Right cardiac atrium (tissue), 5 donors: ENCODE measurements at regions not wholly inside any gene's neighbourhood (a gene's known extent, or its start where the extent isn't known, plus 50 kb on each side); places are given as distances from the start of the nearest gene placed in this dataset.

Experiments used
- ATAC-seq, 2 donors: fragments of 200-7000 bp; cut with Tn5 transposase; one replicate each; pipeline versions ENCODE4 v1.8.0 to v1.9.1; 2020; ENCODE audit warnings: moderate library complexity in 2 of 2, mild to moderate bottlenecking in 1 of 2
- DNase-seq, 3 donors: peaks; one replicate each; pipeline ENCODE4 v3.0.0-alpha.2; 2020
- H3K27ac ChIP-seq: one replicate; pipeline ENCODE4 v1.5.1; 2013; ENCODE audit warnings: mild to moderate bottlenecking, low read length, control low read depth, moderate library complexity
- H3K27me3 ChIP-seq: one replicate; pipeline ENCODE4 v1.6.1; 2013; ENCODE audit not compliant: control insufficient read depth, insufficient read depth
- H3K4me1 ChIP-seq: one replicate; pipeline ENCODE4 v1.6.1; 2013; ENCODE audit warnings: low read length; ENCODE audit not compliant: control insufficient read depth, insufficient read depth
- H3K4me3 ChIP-seq: one replicate; pipeline ENCODE4 v1.5.1; 2013; ENCODE audit warnings: low read length, control low read depth
- H3K9me3 ChIP-seq: one replicate; pipeline ENCODE4 v1.6.1; 2013; ENCODE audit warnings: low read length; ENCODE audit not compliant: control insufficient read depth
- WGBS: extraction: QIAGEN DNeasy Blood & Tissue Kit; methylation state at CpG from one replicate; pipeline ENCODE4 v1.1.7; 2013; 5-methylcytosine and 5-hydroxymethylcytosine counted together
- intact Hi-C, 4 donors: fragments of 100-400 bp; cut with DNase I; formaldehyde crosslinking; loops; one replicate each; pipeline versions ENCODE4 v1.11.0 to v1.14.0; 2022 to 2023
- donor health status: healthy with polysubstance abuse.
- donor health status: DM: no; HTN: yes; CAD: no.
- donor health status: DM: no; HTN: no; CAD: no.
- donor health status: DM: no; HTN: yes; CAD: no; lungs with severe emphysema.
- donor health status: DM: yes; HTN: yes; CAD: no.

- 94% methylated on average over 4 of the region's 4 CpGs for WGBS
- intact Hi-C loops: no loop called here
- no peaks in the 10 kb centered on the region for H3K9me3 ChIP-seq
- no peak overlapping the region for H3K27ac ChIP-seq
- no peak for ATAC-seq
- no peak overlapping the region for H3K4me3 ChIP-seq
- no peak for DNase-seq
- no peaks in the 10 kb centered on the region for H3K4me1 ChIP-seq
- H3K27me3 ChIP-seq: no peaks in the 10 kb centered on the region
Observed at GRCh38 chr14:53711205-53711604, 245.4 kb downstream of the BMP4 start.

GRCh38 chr14:53710615-53711014 lies 246.0 kb downstream of the BMP4 start:
- no peaks in the 10 kb centered on the region for H3K27me3 ChIP-seq
- H3K4me3 ChIP-seq: no peak overlapping the region
- no peaks in the 10 kb centered on the region for H3K4me1 ChIP-seq
- 81% methylated on average over 4 of the region's 4 CpGs for WGBS
- no peak overlapping the region for H3K27ac ChIP-seq
- no peak for ATAC-seq
- no peak for DNase-seq
- H3K9me3 ChIP-seq: no peaks in the 10 kb centered on the region
- intact Hi-C loops: no loop called here

GRCh38 chr14:53709381-53709780 lies 247.2 kb downstream of the BMP4 start:
- Histone ChIP-seq H3K4me1 (no peaks in the 10 kb centered on the region), H3K27ac (no peak overlapping the region), H3K9me3 (no peaks in the 10 kb centered on the region), H3K4me3 (no peak overlapping the region), H3K27me3 (no peaks in the 10 kb centered on the region)
- intact Hi-C loops: no loop called here
- 96% methylated on average over 3 of the region's 3 CpGs for WGBS
- ATAC-seq (no peak), DNase-seq (no peak)

GRCh38 chr14:53703457-53703856 lies 253.2 kb downstream of the BMP4 start:
- H3K27ac ChIP-seq: no peak overlapping the region
- ATAC-seq (no peak), DNase-seq (no peak)
- H3K27me3 ChIP-seq: no peaks in the 10 kb centered on the region
- no peaks in the 10 kb centered on the region for H3K4me1 ChIP-seq
- no peak overlapping the region for H3K4me3 ChIP-seq
- intact Hi-C loops: no loop called here
- H3K9me3 ChIP-seq: no peaks in the 10 kb centered on the region

GRCh38 chr14:53701108-53701875 lies 255.3 kb downstream of the BMP4 start:
- ATAC-seq (no peak), DNase-seq (no peak)
- Histone ChIP-seq H3K4me1 (no peaks in the 10 kb centered on the region), H3K9me3 (no peaks in the 10 kb centered on the region), H3K4me3 (no peak overlapping the region), H3K27me3 (no peaks in the 10 kb centered on the region), H3K27ac (no peak overlapping the region)
- intact Hi-C loops: no loop called here
- 95% methylated on average over 3 of the region's 3 CpGs for WGBS

DNA sequence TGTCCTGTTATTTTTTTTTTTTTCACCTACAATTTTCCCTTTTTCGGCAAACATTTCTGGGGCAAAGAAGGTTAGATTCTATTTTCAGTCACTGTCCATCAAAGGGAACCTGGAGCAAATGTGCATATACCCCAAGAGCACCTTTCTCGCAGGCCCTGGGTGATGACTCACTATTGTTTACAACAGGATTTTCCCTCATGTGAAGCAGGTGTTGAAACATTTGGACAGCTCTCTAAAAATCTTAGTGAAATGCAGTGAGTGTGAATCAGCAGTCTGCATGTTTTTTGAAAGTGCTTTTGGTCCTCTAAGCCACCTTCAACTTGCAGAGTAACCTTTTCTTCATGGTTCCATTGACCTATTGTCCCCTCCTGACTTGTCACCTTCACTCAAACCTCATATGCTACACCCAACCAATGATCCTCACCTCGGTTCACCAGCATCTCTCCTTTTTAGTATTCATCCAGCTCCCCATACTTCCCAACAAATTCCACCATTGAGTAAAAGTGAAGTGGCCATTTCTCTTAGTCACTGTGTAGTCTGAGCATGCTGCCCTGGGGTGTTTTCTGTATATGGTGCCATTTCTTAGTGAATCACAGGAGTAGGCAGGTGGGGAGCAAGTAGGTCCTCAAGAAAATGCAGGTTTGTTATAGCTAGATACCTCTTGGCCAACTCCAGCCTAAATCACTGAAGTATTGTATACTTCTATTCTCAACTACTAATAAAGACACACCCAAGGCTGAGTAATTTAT lies 260.2 kb downstream of the BMP4 start:
- no peaks in the 10 kb centered on the region for H3K4me1 ChIP-seq
- no peaks in the 10 kb centered on the region for H3K27me3 ChIP-seq
- DNase-seq (no peak), ATAC-seq (no peak)
- intact Hi-C loops: no loop called here
- 91% methylated on average over 3 of the region's 3 CpGs for WGBS
- no peak overlapping the region for H3K4me3 ChIP-seq
- no peaks in the 10 kb centered on the region for H3K9me3 ChIP-seq
- no peak overlapping the region for H3K27ac ChIP-seq

DNA sequence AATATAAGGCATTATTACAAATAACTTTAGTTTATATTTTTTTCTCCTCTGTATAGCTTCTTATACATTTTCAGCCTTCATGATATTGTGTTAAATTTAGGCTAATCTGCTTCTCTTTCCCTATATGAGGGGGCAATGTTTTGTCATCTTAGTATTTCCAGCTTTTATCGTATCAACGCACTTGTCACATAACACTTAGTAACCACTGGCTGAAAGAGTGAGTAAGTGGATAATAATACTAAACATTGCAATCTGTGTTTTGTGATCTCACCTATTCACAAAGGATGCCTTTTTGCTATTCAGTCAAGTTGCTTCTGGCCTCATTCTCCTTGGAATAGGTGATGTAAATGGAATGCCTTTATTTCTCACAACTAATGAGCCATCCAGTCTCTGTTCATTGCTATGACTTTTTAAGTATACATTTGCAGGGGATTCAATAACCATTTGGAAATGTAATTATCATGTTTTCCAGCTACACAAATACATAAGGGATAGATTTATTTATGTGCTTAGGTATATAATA lies 260.9 kb downstream of the BMP4 start:
- 79% methylated on average over 2 of the region's 2 CpGs for WGBS
- Histone ChIP-seq H3K27ac (no peak overlapping the region), H3K27me3 (no peaks in the 10 kb centered on the region), H3K9me3 (no peaks in the 10 kb centered on the region), H3K4me3 (no peak overlapping the region), H3K4me1 (no peaks in the 10 kb centered on the region)
- intact Hi-C loops: no loop called here
- no peak for DNase-seq
- no peak for ATAC-seq

DNA sequence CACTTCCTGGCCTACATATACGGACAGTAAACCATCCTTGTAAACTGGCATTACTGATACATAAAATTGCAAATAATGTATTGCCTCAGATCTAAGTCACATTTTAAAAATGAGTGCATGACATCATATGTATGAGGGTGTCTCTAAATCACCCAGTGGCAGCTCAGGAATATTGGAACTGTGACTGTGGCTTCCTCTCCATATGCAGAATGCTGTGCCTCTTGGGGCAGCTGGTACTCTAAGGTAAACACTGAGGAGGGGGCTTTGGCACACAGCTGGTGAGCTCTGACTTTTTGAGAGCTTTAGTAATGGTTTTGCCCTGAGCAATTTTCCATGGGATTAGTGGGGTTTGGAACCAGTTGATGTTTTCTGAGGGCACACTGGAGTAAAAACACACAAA lies 263.7 kb downstream of the BMP4 start:
- intact Hi-C loops: no loop called here

DNA sequence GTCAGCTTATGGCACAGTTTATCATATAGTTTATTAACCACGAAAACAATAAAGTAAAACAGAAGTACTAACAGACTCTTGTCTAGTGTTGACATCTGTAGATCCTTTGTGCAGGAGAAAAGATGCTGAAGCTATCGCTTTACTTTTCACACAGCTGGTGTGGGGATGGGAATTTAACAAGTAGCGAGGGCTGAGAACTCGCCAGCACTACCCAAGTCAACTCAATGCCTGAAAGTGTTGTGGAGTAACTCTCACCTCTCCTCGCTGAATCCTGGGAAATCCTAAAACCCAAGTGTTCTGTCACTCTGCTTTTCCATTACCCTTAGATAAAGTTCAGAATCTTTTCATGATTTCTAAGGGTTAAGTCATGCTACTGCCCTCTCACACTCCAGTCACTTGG lies 264.2 kb downstream of the BMP4 start:
- no peaks in the 10 kb centered on the region for H3K4me1 ChIP-seq
- DNase-seq: no peak
- intact Hi-C loops: no loop called here
- H3K9me3 ChIP-seq: no peaks in the 10 kb centered on the region
- WGBS: 83% methylated on average over 5 of the region's 5 CpGs
- no peak overlapping the region for H3K27ac ChIP-seq
- no peak overlapping the region for H3K4me3 ChIP-seq
- ATAC-seq: no peak
- no peaks in the 10 kb centered on the region for H3K27me3 ChIP-seq

More for the DNA sequence above, 263.7 kb downstream of the BMP4 start:
- Histone ChIP-seq H3K27ac (no peak overlapping the region), H3K4me1 (no peaks in the 10 kb centered on the region), H3K9me3 (no peaks in the 10 kb centered on the region), H3K4me3 (no peak overlapping the region), H3K27me3 (no peaks in the 10 kb centered on the region)
- ATAC-seq (no peak), DNase-seq (no peak)
- WGBS: 69% methylated on average over 1 of the region's 1 CpG

DNA sequence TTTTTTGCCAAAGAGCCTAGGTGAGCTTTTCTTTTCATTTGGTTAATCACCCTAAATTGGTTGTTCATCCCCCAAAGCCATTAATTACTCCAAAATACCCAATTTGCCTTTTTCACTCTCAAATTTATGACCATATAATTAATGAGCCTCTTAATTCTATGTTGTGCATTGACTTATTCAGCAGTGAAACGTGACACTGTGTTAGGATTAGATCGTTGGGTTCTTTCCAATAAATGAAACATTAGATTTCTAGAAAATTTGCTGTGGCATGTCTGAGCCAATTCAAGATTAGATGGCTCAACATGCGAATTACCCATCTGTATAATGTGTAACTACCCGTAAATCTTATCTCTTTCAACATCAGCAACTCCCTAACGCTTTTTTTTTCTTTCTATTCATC lies 273.4 kb downstream of the BMP4 start:
- DNase-seq (no peak), ATAC-seq (no peak)
- WGBS: 60% methylated on average over 5 of the region's 5 CpGs
- H3K27ac ChIP-seq: no peak overlapping the region
- intact Hi-C loops: no loop called here
- H3K27me3 ChIP-seq: no peaks in the 10 kb centered on the region
- H3K4me3 ChIP-seq: no peak overlapping the region
- no peaks in the 10 kb centered on the region for H3K4me1 ChIP-seq
- H3K9me3 ChIP-seq: no peaks in the 10 kb centered on the region

DNA sequence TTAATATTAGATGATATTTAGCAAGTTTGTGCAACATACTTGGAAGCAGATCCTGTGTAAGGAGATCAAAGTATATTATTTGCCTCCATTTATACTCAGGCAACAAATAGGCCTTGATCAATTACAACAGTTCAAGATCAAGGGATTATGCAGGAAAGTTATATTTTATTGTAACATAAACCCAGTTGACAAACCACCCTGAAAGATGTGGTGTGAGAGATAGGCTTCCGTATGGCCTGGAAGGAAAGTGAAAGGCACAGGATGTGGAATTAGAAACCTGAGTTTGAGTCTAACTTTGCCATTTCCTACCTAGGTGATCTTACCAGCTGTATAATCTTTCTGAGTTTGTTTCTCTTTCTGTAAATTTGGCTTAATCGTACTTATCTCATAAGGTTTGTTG lies 284.1 kb downstream of the BMP4 start:
- WGBS: 81% methylated on average over 2 of the region's 2 CpGs
- H3K27ac ChIP-seq: no peak overlapping the region
- H3K4me3 ChIP-seq: no peak overlapping the region
- ATAC-seq (no peak), DNase-seq (no peak)
- no peaks in the 10 kb centered on the region for H3K4me1 ChIP-seq
- intact Hi-C loops: no loop called here
- no peaks in the 10 kb centered on the region for H3K27me3 ChIP-seq
- no peaks in the 10 kb centered on the region for H3K9me3 ChIP-seq
